GM19328 (cell line): ENCODE measurements at regions not wholly inside any gene's neighbourhood (a gene's known extent, or its start where the extent isn't known, plus 50 kb on each side); places are given as distances from the start of the nearest gene placed in this dataset.

Experiments
- ATAC-seq: cut with Tn5 transposase; IDR thresholded peaks from one replicate; pipeline ENCODE4 v1.9.1; 2021; ENCODE audit warnings: mild to moderate bottlenecking, moderate library complexity; ENCODE audit not compliant: unreplicated experiment

- ATAC-seq = no peak
Observed at GRCh38 chr2:129296396-129296795, 683.1 kb upstream of the RAB6C start.

GRCh38 chr2:129296806-129297205, 682.7 kb upstream of the RAB6C start:
- ATAC-seq = no peak

- ATAC-seq = no peak
Observed at GRCh38 chr2:129297430-129297829, 682.0 kb upstream of the RAB6C start.

- no peak for ATAC-seq
Observed at GRCh38 chr2:129299338-129299737, 680.1 kb upstream of the RAB6C start.

GRCh38 chr2:129299756-129300155, 679.7 kb upstream of the RAB6C start:
- ATAC-seq = no peak

- no peak for ATAC-seq
Observed at GRCh38 chr2:129300456-129300855, 679.0 kb upstream of the RAB6C start.

GRCh38 chr2:129301431-129301913, 678.0 kb upstream of the RAB6C start:
- no peak for ATAC-seq

GRCh38 chr2:129302106-129302505, 677.4 kb upstream of the RAB6C start:
- no peak for ATAC-seq

- no peak for ATAC-seq
Observed at GRCh38 chr2:129302561-129303183, 676.8 kb upstream of the RAB6C start.

GRCh38 chr2:129314120-129314519, 665.3 kb upstream of the RAB6C start:
- ATAC-seq = no peak

- no peak for ATAC-seq
Observed at GRCh38 chr2:129318581-129319421, 660.7 kb upstream of the RAB6C start.

GRCh38 chr2:129319422-129319717, 660.1 kb upstream of the RAB6C start:
- ATAC-seq = no peak

GRCh38 chr2:129320288-129320687, 659.2 kb upstream of the RAB6C start:
- ATAC-seq = no peak

GRCh38 chr2:129324349-129324748, 655.1 kb upstream of the RAB6C start:
- no peak for ATAC-seq

- ATAC-seq = no peak
Observed at GRCh38 chr2:129325151-129325550, 654.3 kb upstream of the RAB6C start.

- ATAC-seq = no peak
Observed at GRCh38 chr2:129329574-129329973, 649.9 kb upstream of the RAB6C start.

- ATAC-seq = no peak
Observed at GRCh38 chr2:129330504-129330903, 649.0 kb upstream of the RAB6C start.

GRCh38 chr2:129331638-129332037, 647.8 kb upstream of the RAB6C start:
- no peak for ATAC-seq

GRCh38 chr2:129334128-129334527, 645.3 kb upstream of the RAB6C start:
- no peak for ATAC-seq

- ATAC-seq = no peak
Observed at GRCh38 chr2:129334696-129335410, 644.6 kb upstream of the RAB6C start.

- ATAC-seq = no peak
Observed at GRCh38 chr2:129336276-129336675, 643.2 kb upstream of the RAB6C start.

GRCh38 chr2:129337076-129337475, 642.4 kb upstream of the RAB6C start:
- no peak for ATAC-seq
